Left ventricle myocardium inferior (tissue), 1 donor: ENCODE measurements at regions not wholly inside any gene's neighbourhood (a gene's known extent, or its start where the extent isn't known, plus 50 kb on each side); places are given as distances from the start of the nearest gene placed in this dataset.

Experiments used
- DNase-seq: peaks from one replicate; pipeline ENCODE4 v3.0.0-alpha.2; 2020
- H3K27ac ChIP-seq: fragments of 200-600 bp; replicated peaks from 2 replicates; pipeline ENCODE4 v1.8.0; 2021
- H3K27me3 ChIP-seq: fragments of 200-600 bp; 2 replicates; pipeline ENCODE4 v1.8.0; 2021; ENCODE audit warnings: low read depth
- H3K36me3 ChIP-seq: fragments of 200-600 bp; 2 replicates; pipeline ENCODE4 v1.8.0; 2021
- H3K4me1 ChIP-seq: fragments of 200-600 bp; 2 replicates; pipeline ENCODE4 v1.8.0; 2021
- H3K4me3 ChIP-seq: fragments of 200-600 bp; 2 replicates; pipeline ENCODE4 v1.8.0; 2021; ENCODE audit warnings: mild to moderate bottlenecking, moderate library complexity
- H3K9me3 ChIP-seq: fragments of 200-600 bp; replicated peaks from 2 replicates; pipeline ENCODE4 v1.8.0; 2021
- CTCF ChIP-seq: fragments of 200-600 bp; IDR thresholded peaks from 2 replicates; pipeline ENCODE4 v1.8.0; 2021; ENCODE audit warnings: antibody characterized with exemption, mild to moderate bottlenecking, borderline replicate concordance
- intact Hi-C: fragments of 100-400 bp; cut with micrococcal nuclease; formaldehyde crosslinking; loops from one replicate; pipeline ENCODE4 v1.11.0; 2022
- donor health status: DM: no; HTN: yes; CAD: no; lungs with severe emphysema.

GRCh38 chr12:95412482-95413311 lies 61.3 kb upstream of the METAP2 start:
- H3K27ac ChIP-seq, result no peak overlapping the region
- intact Hi-C loops, result no loop called here

GRCh38 chr12:95413576-95413975 lies 60.4 kb upstream of the METAP2 start:
- Histone ChIP-seq H3K4me3 (no peak overlapping the region), H3K27ac (no peak overlapping the region), H3K36me3 (no peaks in the 10 kb centered on the region), H3K27me3 (no peaks in the 10 kb centered on the region), H3K4me1 (peaks cover 11% of the 10 kb centered on the region), H3K9me3 (no peaks in the 10 kb centered on the region)
- no peak for DNase-seq
- TF ChIP-seq CTCF, result no peak
- intact Hi-C loops, result no loop called here

More at GRCh38 chr12:95412482-95413311, 61.3 kb upstream of the METAP2 start:
- Histone ChIP-seq H3K4me3 (no peak overlapping the region), H3K27me3 (no peaks in the 10 kb centered on the region), H3K9me3 (no peaks in the 10 kb centered on the region), H3K4me1 (peaks cover 7% of the 10 kb centered on the region), H3K36me3 (no peaks in the 10 kb centered on the region)
- no peak for TF ChIP-seq CTCF
- no peak for DNase-seq

GRCh38 chr12:95415451-95415850 lies 58.5 kb upstream of the METAP2 start:
- no peaks in the 10 kb centered on the region for H3K27me3 ChIP-seq
- H3K27ac ChIP-seq, result no peak overlapping the region
- TF ChIP-seq CTCF, result no peak
- DNase-seq, result no peak
- intact Hi-C loops, result no loop called here
- H3K36me3 ChIP-seq, result no peaks in the 10 kb centered on the region
- peaks cover 15% of the 10 kb centered on the region for H3K4me1 ChIP-seq
- no peak overlapping the region for H3K4me3 ChIP-seq
- no peaks in the 10 kb centered on the region for H3K9me3 ChIP-seq

DNA sequence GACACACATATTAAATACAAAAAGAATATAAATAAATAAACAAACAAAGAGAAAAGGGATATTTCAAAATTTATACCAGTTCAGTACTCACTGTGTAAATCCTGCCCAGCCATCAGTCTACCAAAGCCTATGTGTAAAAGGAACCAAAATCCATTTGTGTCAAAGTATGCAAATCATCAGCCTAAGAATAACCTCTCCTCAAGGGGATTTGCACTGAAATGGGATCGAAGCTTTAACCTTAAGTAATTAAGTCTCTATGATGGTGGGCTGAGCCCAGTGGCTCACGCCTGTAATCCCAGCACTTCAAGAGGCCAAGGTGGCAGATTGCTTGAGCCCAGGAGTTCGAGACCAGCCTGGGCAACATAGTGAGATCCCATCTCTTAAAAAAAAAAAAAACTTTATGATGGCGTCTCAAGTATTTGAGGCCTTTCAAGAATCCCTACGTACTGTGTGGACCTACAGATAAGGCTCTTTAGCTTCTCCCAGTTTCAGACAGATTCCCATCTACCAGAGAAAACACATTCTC lies 57.8 kb upstream of the METAP2 start:
- Histone ChIP-seq H3K4me1 (peaks cover 15% of the 10 kb centered on the region), H3K9me3 (no peaks in the 10 kb centered on the region), H3K27me3 (no peaks in the 10 kb centered on the region), H3K27ac (no peak overlapping the region), H3K4me3 (no peak overlapping the region), H3K36me3 (no peaks in the 10 kb centered on the region)
- no peak for DNase-seq
- no peak for TF ChIP-seq CTCF
- intact Hi-C loops, result no loop called here

- H3K27ac ChIP-seq, result peak overlapping the region; percentile 82
- intact Hi-C loops, result no loop called here
Measured at GRCh38 chr12:95417372-95417771, 56.6 kb upstream of the METAP2 start.

More at GRCh38 chr12:95417372-95417771, 56.6 kb upstream of the METAP2 start:
- no peak overlapping the region for H3K4me3 ChIP-seq
- H3K27me3 ChIP-seq, result no peaks in the 10 kb centered on the region
- DNase-seq, result no peak
- no peak for TF ChIP-seq CTCF
- no peaks in the 10 kb centered on the region for H3K36me3 ChIP-seq
- no peaks in the 10 kb centered on the region for H3K9me3 ChIP-seq
- peaks cover 15% of the 10 kb centered on the region for H3K4me1 ChIP-seq
